ENCODE measurements at regions not wholly inside any gene's neighbourhood (a gene's known extent, or its start where the extent isn't known, plus 50 kb on each side); places are given as distances from the start of the nearest gene placed in this dataset.

DNA sequence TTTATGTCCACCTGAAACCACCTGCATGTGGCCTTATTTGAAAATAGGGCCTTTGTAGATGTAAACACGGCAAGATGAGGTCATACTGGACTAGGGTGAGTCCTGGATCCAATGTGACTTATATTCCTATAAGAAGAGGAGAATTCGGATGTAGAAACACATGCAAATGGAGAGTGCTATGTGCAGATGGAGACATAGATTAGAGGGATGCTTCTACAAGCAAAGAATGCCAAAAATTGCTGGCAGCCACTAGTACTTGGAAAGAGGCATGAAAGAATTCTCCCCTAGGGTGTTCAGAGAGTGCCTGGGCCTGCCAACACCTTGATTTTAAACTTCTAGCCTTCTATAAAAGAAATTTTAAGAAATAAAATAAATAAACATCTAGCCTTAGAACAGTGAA lies 226.1 kb downstream of the RFC3 start:
- peak; percentile 79 for DNase-seq

DNA sequence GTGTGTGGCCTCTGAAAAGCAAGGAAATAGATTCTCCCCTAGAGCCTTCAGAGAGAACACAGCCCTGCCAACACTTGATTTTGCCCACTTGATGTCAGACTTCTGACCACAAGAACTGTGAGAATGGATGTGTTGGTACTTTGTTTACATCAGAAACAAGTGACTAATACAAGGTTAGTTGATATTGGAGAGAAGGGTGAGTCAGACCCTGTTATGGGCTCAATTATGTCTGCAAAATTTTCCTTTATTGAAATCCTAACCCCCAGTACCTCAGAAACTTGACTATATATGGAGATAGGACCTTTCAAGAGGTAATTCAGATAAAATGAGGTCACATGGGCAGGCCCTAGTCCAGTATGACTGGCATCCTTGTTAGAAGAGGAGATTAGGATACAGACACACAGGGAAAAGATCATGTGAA lies 226.7 kb downstream of the RFC3 start:
- DNase-seq, result peak; percentile 72

DNA sequence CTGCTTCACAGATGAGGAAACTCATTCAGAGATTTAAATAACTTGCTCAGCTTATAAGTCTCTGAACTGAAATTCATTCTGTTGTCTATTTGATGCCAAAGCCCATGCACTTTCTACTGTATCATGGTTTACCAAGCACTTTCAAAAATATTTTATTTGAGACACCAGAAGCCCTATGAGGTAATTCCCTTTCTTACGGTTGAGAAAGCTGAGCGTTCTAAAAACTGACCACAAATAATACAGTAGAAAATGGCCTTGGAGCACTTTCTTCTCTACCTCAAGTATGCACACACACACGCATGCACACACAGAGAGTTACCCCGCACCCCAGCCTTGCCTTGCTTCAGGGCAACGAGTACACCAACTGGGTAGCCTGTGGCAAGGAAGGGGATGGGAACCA lies 228.5 kb downstream of the RFC3 start:
- DNase-seq, result no peak

DNA sequence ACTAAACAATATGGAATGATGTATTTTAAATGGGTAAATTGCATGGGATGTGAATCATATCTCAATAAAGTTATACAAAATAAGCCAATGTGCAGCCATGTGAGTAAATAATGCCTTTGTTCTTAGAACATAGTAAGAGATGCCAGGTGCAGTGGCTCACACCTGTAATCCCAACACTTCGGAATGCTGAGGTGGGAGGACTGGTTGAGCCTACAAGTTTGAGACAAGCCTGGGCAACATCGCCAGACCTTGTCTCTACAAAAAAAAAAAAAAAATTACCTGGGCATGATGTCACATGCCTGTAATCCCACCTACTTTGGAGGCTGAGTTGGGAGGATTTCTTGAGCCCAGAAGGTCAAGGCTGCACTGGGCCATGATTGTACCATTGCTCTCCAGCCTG lies 230.7 kb downstream of the RFC3 start:
- no peak for DNase-seq

DNA sequence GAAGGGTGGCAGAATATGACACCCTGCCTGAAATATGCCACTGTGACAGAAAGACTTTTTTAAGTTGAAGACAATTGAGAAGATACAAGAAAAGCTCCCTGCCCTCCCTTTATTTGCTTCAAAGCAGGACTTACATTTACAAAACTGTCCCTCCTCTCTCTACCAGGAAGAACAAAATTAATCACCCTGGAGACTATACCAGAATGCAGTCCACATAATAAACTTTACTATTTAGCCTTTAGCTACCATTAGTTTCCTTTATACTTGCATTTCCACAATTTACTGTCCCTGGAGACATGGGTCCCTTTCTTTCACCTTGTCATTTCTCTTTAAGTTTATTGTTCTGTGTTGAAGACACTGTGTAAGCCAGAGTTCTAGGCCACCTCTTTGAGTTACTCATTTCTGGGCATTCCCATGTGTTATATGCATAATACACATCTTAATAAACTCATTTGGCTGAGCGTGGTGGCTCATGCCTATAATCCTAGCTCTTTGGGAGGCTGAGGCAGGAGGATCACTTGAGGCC lies 238.8 kb downstream of the RFC3 start:
- DNase-seq, result no peak

DNA sequence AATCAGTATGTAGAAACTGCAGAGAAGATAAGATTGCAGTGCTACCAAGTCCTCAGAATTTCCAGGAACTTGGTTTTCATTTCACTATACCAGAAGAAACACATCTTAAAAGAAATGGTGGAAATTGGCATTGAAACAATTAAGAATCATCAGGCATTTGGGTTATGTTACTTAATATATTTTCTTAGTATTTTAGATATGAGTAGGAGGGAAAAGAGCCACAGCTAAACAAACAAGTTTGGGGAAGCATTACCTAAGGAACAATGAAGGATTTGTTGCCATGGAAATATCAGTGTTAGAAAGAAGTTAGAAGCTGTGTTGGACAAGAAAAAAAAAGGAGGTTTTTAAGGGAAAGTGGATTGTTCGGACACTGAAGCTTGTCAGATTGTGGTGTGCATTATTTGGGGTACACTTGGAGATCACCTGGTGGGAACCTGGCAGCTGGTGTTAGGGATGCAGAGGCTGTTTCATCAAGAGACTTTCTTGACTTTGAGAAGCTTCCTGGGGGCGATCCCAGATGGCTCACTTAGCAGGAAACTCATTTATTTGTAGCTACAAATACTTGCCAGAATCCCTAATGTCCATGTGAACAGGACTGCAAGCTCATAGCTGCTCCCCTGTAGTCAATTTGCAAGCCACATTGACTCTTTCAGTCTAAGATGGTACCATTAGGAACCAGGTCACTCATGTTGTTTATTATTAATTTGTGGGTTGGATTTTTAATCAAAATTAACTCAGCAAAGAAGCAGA lies 246.7 kb downstream of the RFC3 start:
- no peak for DNase-seq

DNA sequence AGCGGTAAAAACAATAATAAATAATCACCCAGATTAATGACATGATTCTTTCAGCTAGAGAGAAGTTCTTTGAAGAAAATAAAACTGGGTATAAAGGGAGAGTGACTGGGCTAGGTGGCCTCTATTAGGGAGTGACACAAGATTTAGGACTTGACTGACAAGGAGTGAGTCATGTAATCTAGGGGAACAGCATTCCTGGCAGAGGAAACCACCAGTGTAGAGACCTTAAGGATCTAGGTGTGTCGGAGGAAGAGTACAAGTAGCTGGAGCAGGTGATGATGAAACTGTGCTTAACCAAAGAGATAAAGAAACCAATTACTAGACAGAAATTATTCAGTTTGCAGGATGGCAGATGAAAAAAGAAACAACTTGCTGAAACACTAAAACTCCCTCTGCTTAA lies 248.0 kb downstream of the RFC3 start:
- DNase-seq, result no peak

DNA sequence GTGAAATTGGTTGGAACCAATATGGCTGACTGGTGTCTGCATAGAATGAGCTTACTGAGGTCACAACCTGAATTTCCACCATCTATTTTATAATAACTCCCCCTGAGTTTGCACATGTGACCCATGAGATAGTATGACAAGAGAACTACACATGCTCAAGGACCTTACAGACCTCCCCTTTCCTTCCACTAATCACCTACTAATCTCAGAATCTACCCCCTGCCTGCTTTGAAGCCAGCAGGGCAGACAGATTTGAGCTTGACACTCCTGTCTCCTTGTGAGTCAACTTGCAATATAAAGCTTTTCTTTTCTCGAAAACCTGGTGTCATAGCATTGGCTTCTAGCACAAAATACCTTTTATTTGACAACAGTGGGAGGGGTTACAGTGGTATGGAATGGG lies 248.4 kb downstream of the RFC3 start:
- no peak for DNase-seq

DNA sequence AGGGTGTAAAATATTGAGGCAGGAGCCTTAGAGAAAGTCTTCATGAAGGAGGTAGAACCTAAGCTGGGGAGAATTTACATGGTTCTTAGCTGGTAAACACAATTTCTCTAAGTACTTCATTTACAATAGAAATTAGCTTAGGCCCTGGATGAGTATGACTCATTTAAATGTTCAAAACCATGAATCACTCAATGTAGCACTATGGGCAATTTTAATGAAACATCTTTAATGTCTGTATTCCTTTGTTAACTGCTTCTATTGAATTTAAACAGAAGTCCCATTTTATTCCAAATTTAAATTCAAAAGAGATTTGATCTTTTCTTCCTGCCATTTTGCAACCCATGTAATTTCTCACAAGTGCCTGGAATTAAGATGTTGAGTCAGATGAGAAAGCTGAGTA lies 252.1 kb downstream of the RFC3 start:
- DNase-seq, result peak; percentile 47

DNA sequence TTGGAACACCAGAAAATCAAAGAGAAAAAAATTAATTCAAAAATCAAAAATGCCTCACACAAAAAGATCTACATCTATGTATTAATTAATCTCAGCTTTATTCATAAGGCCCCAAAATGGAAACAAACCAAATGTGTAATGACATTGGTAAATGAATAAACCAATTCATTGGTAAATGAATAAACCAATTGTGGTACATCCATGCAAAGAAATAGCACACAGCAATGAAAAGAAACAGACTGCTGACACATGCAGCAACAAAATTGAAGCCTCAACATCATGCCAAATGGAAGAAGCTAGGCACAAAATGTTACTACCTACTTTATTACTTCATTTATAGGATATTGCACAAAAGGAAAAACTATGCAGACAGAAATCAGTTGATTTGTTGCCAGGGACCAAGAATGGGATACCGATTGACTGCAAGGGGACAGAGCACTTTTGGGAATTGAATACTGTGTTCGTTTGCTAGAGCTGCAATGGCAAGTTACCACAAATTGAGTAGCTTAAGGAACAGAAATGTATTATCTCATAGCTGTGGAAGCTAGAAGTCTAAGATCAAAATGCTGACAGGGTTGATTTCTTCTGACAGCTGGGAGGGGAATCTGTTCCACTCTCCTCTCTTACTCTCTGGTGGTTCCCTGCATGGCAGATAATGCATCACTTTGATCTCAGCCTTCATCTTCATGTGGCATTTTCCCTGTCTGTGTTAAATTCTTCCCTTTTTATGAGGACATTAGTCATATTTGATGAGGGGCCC lies 252.8 kb downstream of the RFC3 start:
- no peak for DNase-seq

DNA sequence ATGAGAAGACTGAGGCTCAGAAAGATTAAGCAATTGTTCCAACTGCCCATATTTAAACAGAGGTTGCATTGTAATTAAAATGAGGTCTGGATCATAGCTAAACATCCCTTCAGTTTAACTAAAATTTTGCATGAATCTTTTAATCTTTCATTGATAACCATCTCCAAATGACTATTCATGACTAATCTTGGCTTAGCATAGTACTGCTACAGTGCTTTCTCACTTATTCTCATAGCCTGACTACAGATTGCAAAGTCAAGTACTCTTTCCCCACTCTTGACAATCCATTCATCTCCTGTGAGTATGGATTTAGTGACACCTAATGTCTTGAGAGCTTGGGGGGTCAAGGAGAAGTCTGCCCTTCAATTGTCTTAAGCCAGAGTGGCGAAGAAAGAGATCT lies 258.4 kb downstream of the RFC3 start:
- DNase-seq, result peak; percentile 39

DNA sequence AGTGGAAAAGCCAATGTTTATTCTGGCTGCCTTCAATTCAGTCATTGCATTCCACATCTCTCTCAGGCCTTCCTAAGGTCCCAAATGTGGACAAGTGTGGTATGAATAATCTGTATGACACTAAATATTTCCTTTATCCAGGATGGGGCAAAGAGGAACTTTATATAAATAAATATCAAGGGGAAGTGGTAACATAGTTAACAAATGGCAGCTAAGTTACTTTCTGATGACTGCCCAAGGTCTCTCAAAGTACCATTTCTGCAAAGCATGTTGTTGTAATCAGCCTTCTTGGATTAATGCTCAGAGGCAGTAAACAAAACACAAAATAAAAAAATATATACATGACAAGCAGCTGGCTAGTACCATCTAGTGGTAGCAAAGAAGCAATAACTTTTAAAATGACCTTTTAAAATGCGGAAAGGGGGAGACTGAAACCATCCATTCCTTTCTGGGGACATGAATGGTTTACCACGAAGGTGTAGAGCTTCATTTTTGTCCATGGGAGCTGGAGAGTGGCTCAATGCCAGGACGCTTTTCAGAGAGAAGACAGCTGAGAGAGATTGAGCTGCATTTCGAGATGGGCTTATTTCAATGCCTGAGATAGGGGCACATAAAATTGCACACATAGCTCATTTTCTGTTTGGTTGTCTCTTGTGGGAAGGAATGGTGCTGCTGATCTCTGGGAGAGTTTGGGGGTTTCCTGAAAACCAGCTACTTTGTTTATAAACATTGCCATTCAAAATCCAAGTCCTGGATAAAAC lies 259.2 kb downstream of the RFC3 start:
- peak; percentile 31 for DNase-seq

DNA sequence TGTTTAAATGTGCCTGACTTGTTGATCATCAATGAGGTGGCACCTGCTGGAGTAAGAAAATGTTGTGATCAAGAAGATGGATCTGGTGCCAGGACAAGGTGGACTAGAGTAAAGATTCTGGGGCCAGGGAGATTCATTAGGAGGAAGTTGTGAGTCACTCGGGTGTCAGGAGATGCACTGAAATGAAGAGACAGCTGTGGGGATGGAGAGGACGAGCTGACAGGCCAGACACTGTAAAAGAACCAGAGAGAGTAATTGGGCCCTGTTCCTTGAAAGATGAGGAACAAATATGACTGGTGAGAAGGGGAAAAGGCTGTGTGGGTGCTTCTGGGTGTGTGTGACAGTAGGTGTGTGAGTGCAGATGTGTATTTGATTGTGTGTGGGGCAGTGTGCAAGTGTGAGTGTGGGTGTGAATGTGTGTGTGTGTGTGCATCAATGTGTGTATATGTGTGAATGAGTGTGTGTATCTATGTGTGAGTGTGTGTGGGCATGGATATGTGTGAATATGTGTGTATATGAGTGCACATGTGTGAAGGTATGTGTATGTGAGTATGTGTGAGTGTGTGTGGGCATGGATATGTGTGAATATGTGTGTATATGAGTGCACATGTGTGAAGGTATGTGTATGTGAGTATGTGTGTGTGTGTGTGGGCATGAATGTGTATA lies 260.5 kb downstream of the RFC3 start:
- no peak for DNase-seq

DNA sequence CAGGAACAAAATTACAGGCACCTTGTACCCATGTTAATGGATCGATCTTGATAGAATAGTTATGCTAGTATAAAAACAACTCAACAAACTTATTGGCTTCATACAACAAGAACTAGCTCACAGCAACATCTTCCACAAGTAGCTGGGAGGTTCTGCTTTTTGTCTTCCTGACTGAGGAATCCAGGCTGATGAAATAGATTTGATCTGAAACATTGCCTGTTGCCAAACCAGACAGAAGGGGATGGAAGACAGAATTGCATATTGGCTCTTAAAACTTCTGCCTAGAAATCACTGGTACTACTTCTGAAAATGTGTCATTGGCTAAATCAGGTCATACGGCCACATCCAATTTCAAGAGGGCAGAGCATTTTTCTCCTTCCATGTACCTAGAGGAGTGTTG lies 267.3 kb downstream of the RFC3 start:
- DNase-seq, result peak; percentile 6

DNA sequence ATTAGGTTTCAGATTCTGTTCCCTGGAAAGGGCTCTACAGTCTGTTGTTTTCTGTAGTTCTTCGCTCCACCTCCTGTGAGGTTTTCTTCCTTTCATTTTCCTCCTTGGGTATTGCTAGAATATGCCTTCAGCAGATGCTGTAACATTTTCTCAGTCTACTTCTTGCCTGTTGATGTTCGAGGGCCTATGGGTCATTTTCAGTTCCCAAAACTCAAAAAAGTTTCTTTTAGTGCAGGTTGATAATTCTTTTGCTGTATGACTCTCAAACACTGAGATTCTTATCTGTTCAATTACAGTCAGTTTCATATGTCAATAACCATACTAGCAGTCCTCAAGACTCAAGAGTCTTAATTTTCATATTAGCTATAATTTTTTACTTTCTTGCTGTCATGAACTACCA lies 268.3 kb downstream of the RFC3 start:
- no peak for DNase-seq

DNA sequence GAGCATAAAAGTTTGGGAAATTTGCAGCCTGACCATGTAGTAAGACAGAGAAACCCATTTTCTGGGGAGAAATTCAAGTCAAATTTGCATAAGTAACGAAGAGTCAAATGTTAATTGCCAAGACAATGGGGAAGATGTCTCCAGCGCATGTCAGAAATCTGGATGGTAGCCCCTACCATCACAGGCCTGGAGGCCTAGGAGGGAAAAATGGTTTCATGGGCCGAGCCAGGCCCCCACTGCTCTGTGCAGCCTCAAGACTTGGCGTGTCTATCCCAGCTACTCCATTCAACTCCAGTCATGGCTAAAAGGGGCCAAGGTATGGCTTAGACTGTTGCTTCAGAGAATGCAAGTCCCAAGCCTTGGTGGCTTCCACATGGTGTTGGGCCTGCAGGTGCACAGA lies 269.8 kb downstream of the RFC3 start:
- DNase-seq, result no peak

DNA sequence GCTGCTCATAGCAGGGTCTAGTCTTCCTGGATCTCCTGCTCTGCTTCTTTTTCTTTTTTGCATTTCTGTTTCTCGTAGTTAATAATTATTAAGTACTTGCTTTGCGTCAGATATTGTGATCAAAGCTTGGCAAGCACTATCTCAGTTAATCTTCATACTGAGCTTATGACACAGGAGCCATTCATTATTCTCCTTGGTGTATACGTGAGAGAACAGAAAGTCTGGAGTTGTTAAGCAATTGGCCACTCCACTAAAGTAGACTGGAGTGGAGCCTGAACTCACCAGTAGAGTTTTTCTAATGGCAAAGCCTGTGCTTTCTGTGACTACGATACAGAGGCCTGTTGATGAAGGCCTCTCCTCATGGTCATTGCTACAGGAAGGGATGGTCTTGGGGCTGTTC lies 285.9 kb downstream of the RFC3 start:
- no peak for DNase-seq

DNA sequence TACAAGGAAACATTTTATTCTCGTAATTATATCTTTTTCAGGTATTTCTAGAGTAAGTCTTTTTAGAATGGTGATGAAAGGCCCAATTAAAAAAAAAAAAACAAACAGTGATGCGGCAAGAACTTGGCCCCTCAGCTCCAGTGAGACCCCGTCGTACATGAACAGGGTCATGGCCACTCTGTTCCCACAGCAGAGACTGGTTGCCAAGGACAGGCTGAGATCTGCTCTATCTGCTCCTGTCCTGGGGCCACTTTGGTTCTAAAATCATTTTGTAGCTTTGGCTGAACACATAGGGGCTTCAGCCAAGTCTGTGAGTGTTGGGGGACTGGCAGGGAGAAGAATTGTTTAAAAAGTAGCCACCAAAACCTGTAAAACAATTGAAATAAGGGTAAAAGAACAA lies 286.9 kb downstream of the RFC3 start:
- DNase-seq, result no peak

DNA sequence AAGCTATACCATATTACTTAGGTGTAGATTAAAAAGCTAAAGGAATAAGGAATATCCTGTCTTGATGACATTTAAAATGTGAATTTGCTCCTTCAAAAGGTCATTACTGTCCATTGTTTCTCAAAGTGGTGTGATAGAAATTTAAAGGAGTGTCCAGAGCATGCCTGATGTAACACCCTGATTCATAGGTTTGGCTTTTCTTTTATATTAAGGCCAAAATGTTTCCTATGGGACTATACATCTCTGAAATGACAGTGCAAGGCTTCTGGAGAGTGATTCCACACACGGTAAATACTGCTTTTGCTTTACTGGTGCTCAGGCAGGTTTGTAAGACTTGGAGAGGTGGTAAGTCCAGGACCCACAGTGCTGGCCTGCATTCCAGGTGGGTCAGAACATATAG lies 289.9 kb downstream of the RFC3 start:
- peak; percentile 60 for DNase-seq

DNA sequence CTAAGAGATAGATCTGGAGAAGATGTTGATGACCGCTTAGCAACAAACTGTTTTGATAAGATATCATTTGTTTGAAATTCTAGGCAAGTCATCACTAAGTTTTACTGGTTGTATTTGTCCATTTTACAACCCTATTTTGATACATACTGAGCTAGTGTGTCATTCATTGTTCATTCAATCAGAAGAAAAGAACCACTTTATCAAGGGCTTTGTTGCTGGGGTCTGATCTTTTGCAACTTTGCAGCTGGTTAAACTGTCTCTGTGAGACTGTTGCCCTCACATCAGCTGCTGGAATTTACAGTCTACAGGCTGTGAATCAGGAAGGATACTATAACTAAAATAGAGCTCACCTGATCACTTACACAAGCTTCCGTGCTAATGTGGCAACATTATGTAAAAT lies 290.5 kb downstream of the RFC3 start:
- peak; percentile 16 for DNase-seq

DNA sequence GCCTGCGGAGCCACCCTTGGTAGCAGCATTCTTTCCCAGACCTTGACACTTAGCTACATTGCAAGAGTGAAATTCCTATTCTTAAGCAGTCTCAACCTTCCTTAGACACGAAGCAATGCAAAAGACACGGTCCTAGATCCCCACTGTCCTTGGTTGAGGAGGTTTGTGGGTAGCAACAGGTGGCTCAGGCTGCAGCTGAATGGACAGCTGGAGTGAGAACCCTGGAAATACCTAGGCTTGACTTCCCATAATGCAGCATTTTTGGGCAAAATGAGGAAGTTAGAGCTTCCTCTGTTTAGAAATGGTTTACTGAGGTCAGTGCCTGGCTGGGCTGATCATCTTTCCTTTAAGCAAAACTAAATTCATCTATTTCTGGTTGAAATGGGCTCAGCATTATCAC lies 296.6 kb downstream of the RFC3 start:
- no peak for DNase-seq

DNA sequence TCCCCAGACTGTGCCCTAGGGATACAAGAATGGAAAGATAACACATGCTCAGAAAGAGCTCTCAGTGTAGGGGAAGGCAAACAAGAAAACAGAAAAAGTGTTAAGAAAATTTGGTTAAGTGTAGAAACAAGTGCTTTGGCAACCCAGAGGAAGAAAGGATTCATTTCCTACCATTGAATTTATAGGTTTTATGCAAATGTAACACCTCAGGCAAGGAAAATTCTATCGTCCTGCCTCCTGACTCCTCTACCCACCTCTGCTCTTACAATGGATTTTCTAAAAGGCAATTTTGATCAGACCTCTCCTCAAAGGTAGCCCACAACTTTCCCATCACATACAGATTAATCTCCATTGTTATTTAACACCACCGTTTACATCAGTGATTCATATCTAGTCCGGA lies 298.7 kb downstream of the RFC3 start:
- DNase-seq, result no peak
